HepG2 (cell line): ENCODE measurements at regions not wholly inside any gene's neighbourhood (a gene's known extent, or its start where the extent isn't known, plus 50 kb on each side); places are given as distances from the start of the nearest gene placed in this dataset.

ENCODE experiments used
- ATAC-seq: fragments of 200-7000 bp; cut with Tn5 transposase; 3 replicates; pipeline ENCODE4 v1.9.1; 2020; ENCODE audit warnings: mild to moderate bottlenecking, moderate library complexity
- BruUV-seq: library from RNA; stranded (reverse); fragments of 400-500 nt; replicated peaks from 2 replicates; lab custom pipeline; 2021; lab: Mats Ljungman, UMichigan
- CTCF ChIA-PET: fragments of 300-600 bp; formaldehyde crosslinking; extraction: SDS; loops from one replicate; lab custom pipeline; 2021; ENCODE audit warnings: low total read pairs, inconsistent platforms, low intra/inter-chr PET ratio; lab: Yijun Ruan, JAX
- POLR2A ChIA-PET: fragments of 350-600 bp; sonication (Branson Sonifier 250); formaldehyde crosslinking; loops from one replicate; lab custom pipeline; 2020; ENCODE audit warnings: antibody characterized with exemption, inconsistent platforms; lab: Yijun Ruan, JAX
- DNase-seq: peaks from one replicate; pipeline ENCODE4 v3.0.0-alpha.2; 2015; ENCODE audit warnings: low spot score
- FAIRE-seq: peaks from 3 replicates; lab custom pipeline; 2011; peaks lifted over from hg19 to GRCh38; lab: Jason Lieb, UNC
- H2AFZ ChIP-seq: one replicate; pipeline ENCODE4 v1.6.1; 2011; ENCODE audit warnings: low read length, inconsistent platforms
- H3K27ac ChIP-seq: fragments of 300-600 bp; 3 replicates; pipeline ENCODE4 v1.8.0; 2011; ENCODE audit warnings: mixed run types, mild to moderate bottlenecking, mixed read lengths, low read length, inconsistent platforms; ENCODE audit not compliant: insufficient read depth; ENCODE audit errors: extremely low read length
- H3K27me3 ChIP-seq, 2 experiments: fragments of 200-600 bp in 1 of 2; 2 replicates in 1 of 2; 3 replicates in 1 of 2; pipeline versions ENCODE4 v1.6.0 to v1.8.0; 2011; ENCODE audit warnings: low read length in 2 of 2, mild to moderate bottlenecking in 2 of 2, moderate library complexity in 2 of 2, inconsistent platforms in 1 of 2; ENCODE audit not compliant: insufficient read depth in 2 of 2, control insufficient read depth in 1 of 2
- H3K36me3 ChIP-seq, 2 experiments: fragments of 200-600 bp in 1 of 2; replicated peaks in 1 of 2; 2 replicates in 1 of 2; 3 replicates in 1 of 2; pipeline versions ENCODE4 v1.5.1 to v1.8.0; 2011; ENCODE audit warnings: low read length in 2 of 2, inconsistent platforms in 1 of 2; ENCODE audit not compliant: insufficient read depth in 2 of 2, control insufficient read depth in 1 of 2
- H3K4me1 ChIP-seq: 2 replicates; pipeline ENCODE4 v1.5.1; 2012; ENCODE audit warnings: low read length, inconsistent platforms; ENCODE audit not compliant: insufficient read depth
- H3K4me2 ChIP-seq: 2 replicates; pipeline ENCODE4 v1.6.0; 2011; ENCODE audit warnings: low read depth, low read length, inconsistent platforms
- H3K4me3 ChIP-seq, 3 experiments: fragments of 200-600 bp in 1 of 3; sonication (generic), shearing (Covaris generic) in 1 of 3; replicated peaks in 1 of 3; 2 replicates each; pipeline ENCODE4 v1.5.1; 2011 to 2016; ENCODE audit warnings: low read length in 3 of 3, inconsistent platforms in 2 of 3, low read depth in 2 of 3, mild to moderate bottlenecking in 2 of 3, control low read depth in 1 of 3, mixed read lengths in 1 of 3; ENCODE audit not compliant: insufficient read depth in 1 of 3
- H3K79me2 ChIP-seq: one replicate; pipeline ENCODE4 v1.6.1; 2011; ENCODE audit warnings: low read length, inconsistent platforms; ENCODE audit not compliant: insufficient read depth
- H3K9ac ChIP-seq: 2 replicates; pipeline ENCODE4 v1.6.0; 2011; ENCODE audit warnings: mild to moderate bottlenecking, low read depth, low read length, inconsistent platforms; ENCODE audit not compliant: insufficient read depth
- H3K9me3 ChIP-seq: 2 replicates; pipeline ENCODE4 v1.5.1; 2012; ENCODE audit warnings: mild to moderate bottlenecking, low read length
- H4K20me1 ChIP-seq: 2 replicates; pipeline ENCODE4 v1.6.0; 2011; ENCODE audit warnings: inconsistent platforms, mild to moderate bottlenecking, low read length, moderate library complexity; ENCODE audit not compliant: insufficient read depth
- ADNP ChIP-seq: sonication (generic); formaldehyde crosslinking; IDR thresholded peaks from 2 replicates; pipeline ENCODE4 v1.4.0; 2020; ENCODE audit warnings: missing genetic modification reagents
- CBFB ChIP-seq: sonication (generic); formaldehyde crosslinking; IDR thresholded peaks from 2 replicates; pipeline ENCODE4 v1.4.0; 2020; ENCODE audit warnings: missing genetic modification reagents
- FLYWCH1 ChIP-seq: sonication (generic); formaldehyde crosslinking; IDR thresholded peaks from 2 replicates; pipeline ENCODE4 v1.8.1; 2023; ENCODE audit warnings: mild to moderate bottlenecking, missing genetic modification reagents
- FOXC1 ChIP-seq: sonication (generic); formaldehyde crosslinking; IDR thresholded peaks from 2 replicates; pipeline ENCODE4 v1.8.0; 2022; ENCODE audit warnings: mild to moderate bottlenecking, missing genetic modification reagents, borderline replicate concordance
- HMG20B ChIP-seq: conservative IDR thresholded peaks from 2 replicates; pipeline ENCODE4 v1.6.1; 2016; ENCODE audit warnings: missing genetic modification reagents, missing compliant biosample characterization
- HNRNPK ChIP-seq: fragments of 200-400 bp; formaldehyde crosslinking; IDR thresholded peaks from 2 replicates; pipeline ENCODE4 v1.6.1; 2018; ENCODE audit warnings: low read length, low read depth, moderate library complexity, mild to moderate bottlenecking; ENCODE audit not compliant: poor library complexity, severe bottlenecking
- SP4 ChIP-seq: sonication (generic); formaldehyde crosslinking; IDR thresholded peaks from 2 replicates; pipeline ENCODE4 v1.8.1; 2023; ENCODE audit warnings: mild to moderate bottlenecking, missing genetic modification reagents
- SPEN ChIP-seq: sonication (generic); formaldehyde crosslinking; IDR thresholded peaks from 2 replicates; pipeline ENCODE4 v1.5.1; 2020; ENCODE audit warnings: low read depth, mild to moderate bottlenecking, missing genetic modification reagents
- TBX2 ChIP-seq: sonication (generic); formaldehyde crosslinking; IDR thresholded peaks from 2 replicates; pipeline ENCODE4 v1.5.0; 2020; ENCODE audit warnings: missing genetic modification reagents, mild to moderate bottlenecking, borderline replicate concordance
- ZEB1 ChIP-seq: IDR thresholded peaks from 2 replicates; pipeline ENCODE4 v1.6.1; 2012; ENCODE audit warnings: mild to moderate bottlenecking, low read depth, inconsistent platforms; ENCODE audit not compliant: insufficient replicate concordance
- ZNF552 ChIP-seq: sonication (generic); formaldehyde crosslinking; IDR thresholded peaks from 2 replicates; pipeline ENCODE4 v1.9.0; 2022; ENCODE audit warnings: missing genetic modification reagents, mild to moderate bottlenecking, borderline replicate concordance
- WGBS: methylation state at CpG from one replicate; pipeline ENCODE4 v1.1.6; 2017; ENCODE audit warnings: low lambda C conversion rate; 5-methylcytosine and 5-hydroxymethylcytosine counted together
- in situ Hi-C: cut with HindIII; loops from 2 replicates; pipeline ENCODE4 v1.10.0; 2017; ENCODE audit warnings: low pct_unique_long_range_greater_than_20kb; ENCODE audit not compliant: extremely low pct_ligation_motif_present
- intact Hi-C: fragments of 100-400 bp; cut with micrococcal nuclease; formaldehyde crosslinking; loops from one replicate; pipeline ENCODE4 v1.10.0; 2022; ENCODE audit not compliant: unreplicated experiment
- TF ChIP-seq, protein P1 (sequence below): sonication (generic); formaldehyde crosslinking; IDR thresholded peaks from 2 replicates; pipeline ENCODE4 v1.4.0; 2020; ENCODE audit warnings: low read depth, mild to moderate bottlenecking, missing genetic modification reagents
- TF ChIP-seq, protein P2 (sequence below): sonication (generic); formaldehyde crosslinking; IDR thresholded peaks from 2 replicates; pipeline ENCODE4 v1.5.1; 2020; ENCODE audit warnings: missing genetic modification reagents, mild to moderate bottlenecking, borderline replicate concordance
- TF ChIP-seq, protein P3 (sequence below): sonication (generic); formaldehyde crosslinking; IDR thresholded peaks from 2 replicates; pipeline ENCODE4 v1.8.0; 2022; ENCODE audit warnings: missing genetic modification reagents, mild to moderate bottlenecking, inconsistent platforms, borderline replicate concordance
- TF ChIP-seq, protein P4 (sequence below): sonication (generic); formaldehyde crosslinking; IDR thresholded peaks from 2 replicates; pipeline ENCODE4 v1.8.1; 2022; ENCODE audit warnings: mild to moderate bottlenecking, missing genetic modification reagents
- TF ChIP-seq, protein P5 (sequence below): IDR thresholded peaks from 2 replicates; pipeline ENCODE4 v1.6.1; 2016; ENCODE audit warnings: mild to moderate bottlenecking, missing biosample characterization, missing genetic modification reagents

DNA sequence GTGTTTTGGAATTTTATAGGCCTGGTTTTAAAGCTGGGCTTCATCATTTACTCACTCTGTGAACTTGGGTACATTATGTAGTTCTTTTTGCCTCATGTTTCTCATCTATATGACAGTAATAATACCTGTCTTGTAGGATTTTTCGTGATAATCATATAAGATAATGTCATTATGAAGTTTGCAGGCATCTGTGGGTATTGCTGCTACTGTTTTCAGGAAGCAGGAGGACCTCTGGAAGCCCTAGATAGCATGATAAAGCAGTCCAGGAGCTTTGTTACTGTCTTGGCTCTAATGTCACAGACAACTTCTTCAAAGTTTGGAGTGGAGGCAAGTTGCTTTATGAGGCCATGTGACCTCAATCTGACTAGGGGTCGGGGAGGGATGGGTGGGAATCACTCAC lies 145.0 kb upstream of the MEIS2 start:
- no peaks in the 10 kb centered on the region for H3K79me2 ChIP-seq
- ATAC-seq (no peak), FAIRE-seq (no peak), DNase-seq (no peak)
- no peaks in the 10 kb centered on the region for H3K27me3 ChIP-seq
- H3K9me3 ChIP-seq: no peaks in the 10 kb centered on the region
- no peak overlapping the region for H3K27ac ChIP-seq
- H3K4me2 ChIP-seq: no peak overlapping the region
- in situ Hi-C loops (loop anchor here (25.0 kb wide), 1 partner anchor 617 kb away; no protein-coding TSS in a partner anchor), intact Hi-C loops (no loop called here)
- no peaks in the 10 kb centered on the region for H4K20me1 ChIP-seq
- H2AFZ ChIP-seq: no peak overlapping the region
- H3K36me3 ChIP-seq: no peaks in the 10 kb centered on the region
- no peak overlapping the region for H3K4me3 ChIP-seq
- no peaks in the 10 kb centered on the region for H3K4me1 ChIP-seq
- CTCF ChIA-PET: no interaction called here
- 0% methylated on average over 2 of the region's 2 CpGs for WGBS
- TF ChIP-seq, protein P1, sequence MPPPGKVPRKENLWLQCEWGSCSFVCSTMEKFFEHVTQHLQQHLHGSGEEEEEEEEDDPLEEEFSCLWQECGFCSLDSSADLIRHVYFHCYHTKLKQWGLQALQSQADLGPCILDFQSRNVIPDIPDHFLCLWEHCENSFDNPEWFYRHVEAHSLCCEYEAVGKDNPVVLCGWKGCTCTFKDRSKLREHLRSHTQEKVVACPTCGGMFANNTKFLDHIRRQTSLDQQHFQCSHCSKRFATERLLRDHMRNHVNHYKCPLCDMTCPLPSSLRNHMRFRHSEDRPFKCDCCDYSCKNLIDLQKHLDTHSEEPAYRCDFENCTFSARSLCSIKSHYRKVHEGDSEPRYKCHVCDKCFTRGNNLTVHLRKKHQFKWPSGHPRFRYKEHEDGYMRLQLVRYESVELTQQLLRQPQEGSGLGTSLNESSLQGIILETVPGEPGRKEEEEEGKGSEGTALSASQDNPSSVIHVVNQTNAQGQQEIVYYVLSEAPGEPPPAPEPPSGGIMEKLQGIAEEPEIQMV (CRISPR knock-in tag): no peak
- TF ChIP-seq, protein P2, sequence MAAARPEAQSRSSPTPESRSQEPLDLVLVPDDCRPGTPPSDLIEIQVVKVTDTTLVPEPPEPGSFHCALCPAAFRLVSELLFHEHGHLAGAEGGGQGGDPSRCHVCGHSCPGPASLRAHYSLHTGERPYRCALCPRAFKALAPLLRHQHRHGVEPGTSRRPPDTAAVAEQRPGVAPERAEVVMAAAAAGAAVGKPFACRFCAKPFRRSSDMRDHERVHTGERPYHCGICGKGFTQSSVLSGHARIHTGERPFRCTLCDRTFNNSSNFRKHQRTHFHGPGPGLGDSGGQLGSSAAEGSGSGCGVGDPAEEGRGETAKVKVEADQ: no peak
- TF ChIP-seq, protein P3, sequence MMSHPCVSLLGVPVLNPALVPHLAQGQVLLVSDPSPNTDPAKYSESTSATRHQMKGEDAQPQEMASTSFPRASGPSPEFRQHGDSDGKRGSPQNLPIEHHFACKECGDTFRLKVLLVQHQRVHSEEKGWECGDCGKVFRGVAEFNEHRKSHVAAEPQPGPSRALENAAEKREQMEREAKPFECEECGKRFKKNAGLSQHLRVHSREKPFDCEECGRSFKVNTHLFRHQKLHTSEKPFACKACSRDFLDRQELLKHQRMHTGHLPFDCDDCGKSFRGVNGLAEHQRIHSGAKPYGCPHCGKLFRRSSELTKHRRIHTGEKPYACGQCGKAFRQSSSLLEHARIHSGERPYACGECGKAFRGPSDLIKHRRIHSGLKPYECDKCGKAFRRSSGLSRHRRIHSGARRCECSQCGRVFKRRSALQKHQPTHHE: no peak
- TF ChIP-seq SP4 (CRISPR knock-in tag): no peak
- no peak for TF ChIP-seq ZEB1
- TF ChIP-seq, protein P4, sequence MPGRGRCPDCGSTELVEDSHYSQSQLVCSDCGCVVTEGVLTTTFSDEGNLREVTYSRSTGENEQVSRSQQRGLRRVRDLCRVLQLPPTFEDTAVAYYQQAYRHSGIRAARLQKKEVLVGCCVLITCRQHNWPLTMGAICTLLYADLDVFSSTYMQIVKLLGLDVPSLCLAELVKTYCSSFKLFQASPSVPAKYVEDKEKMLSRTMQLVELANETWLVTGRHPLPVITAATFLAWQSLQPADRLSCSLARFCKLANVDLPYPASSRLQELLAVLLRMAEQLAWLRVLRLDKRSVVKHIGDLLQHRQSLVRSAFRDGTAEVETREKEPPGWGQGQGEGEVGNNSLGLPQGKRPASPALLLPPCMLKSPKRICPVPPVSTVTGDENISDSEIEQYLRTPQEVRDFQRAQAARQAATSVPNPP (CRISPR knock-in tag): no peak
- TF ChIP-seq ZNF552: no peak
- TF ChIP-seq FOXC1 (CRISPR knock-in tag): no peak
- no peak for TF ChIP-seq ADNP
- no peak for TF ChIP-seq HMG20B (CRISPR knock-in tag)
- no peak for TF ChIP-seq SPEN (CRISPR knock-in tag)
- TF ChIP-seq FLYWCH1 (CRISPR knock-in tag): no peak
- TF ChIP-seq TBX2 (CRISPR knock-in tag): no peak
- no peak for TF ChIP-seq HNRNPK
- TF ChIP-seq, protein P5, sequence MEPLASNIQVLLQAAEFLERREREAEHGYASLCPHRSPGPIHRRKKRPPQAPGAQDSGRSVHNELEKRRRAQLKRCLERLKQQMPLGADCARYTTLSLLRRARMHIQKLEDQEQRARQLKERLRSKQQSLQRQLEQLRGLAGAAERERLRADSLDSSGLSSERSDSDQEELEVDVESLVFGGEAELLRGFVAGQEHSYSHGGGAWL: no peak
- TF ChIP-seq CBFB (CRISPR knock-in tag): no peak
- POLR2A ChIA-PET: no interaction called here
- no peak overlapping the region for H3K9ac ChIP-seq
- BruUV-seq: no TSS peak
